Gastrocnemius medialis (tissue), 4 donors: ENCODE measurements at regions not wholly inside any gene's neighbourhood (a gene's known extent, or its start where the extent isn't known, plus 50 kb on each side); places are given as distances from the start of the nearest gene placed in this dataset.

Source experiments
- CTCF ChIP-seq, 5 experiments: fragments of 450-650 bp in 3 of 5; fragments of 200-600 bp in 2 of 5; sonication (generic) in 2 of 5; IDR thresholded peaks in 4 of 5; conservative IDR thresholded peaks in 1 of 5; 1 replicate in 4 of 5; 2 replicates in 1 of 5; pipeline ENCODE4 v1.5.1; 2016 to 2019; ENCODE audit warnings: antibody characterized with exemption in 5 of 5, mild to moderate bottlenecking in 3 of 5, moderate library complexity in 3 of 5
- POLR2A ChIP-seq, 2 donors: fragments of 450-650 bp; IDR thresholded peaks; one replicate each; pipeline ENCODE4 v1.6.1; 2017; ENCODE audit warnings: antibody characterized with exemption in 2 of 2, mild to moderate bottlenecking in 2 of 2, moderate library complexity in 2 of 2

- TF ChIP-seq CTCF (IDR thresholded peaks at IDR 0.05 in 4 of 5, conservative IDR thresholded peaks at IDR 0.05 in 1 of 5) = no peak
- TF ChIP-seq POLR2A (IDR thresholded peaks at IDR 0.05) = no peak
These were observed 396.2 kb downstream of the RFPL4B start for GRCh38 chr6:112743323-112743722.
